A673 (cell line): ENCODE measurements at regions not wholly inside any gene's neighbourhood (a gene's known extent, or its start where the extent isn't known, plus 50 kb on each side); places are given as distances from the start of the nearest gene placed in this dataset.

ENCODE experiments used
- CTCF ChIP-seq: fragments of 300-800, 200-600 bp; sonication (generic); conservative IDR thresholded peaks from 2 replicates; pipeline ENCODE4 v1.5.1; 2017; ENCODE audit warnings: low read depth, mild to moderate bottlenecking, antibody characterized with exemption, low read length, moderate library complexity, mixed read lengths
- EZH2 ChIP-seq: fragments of 200-600 bp; sonication (generic); IDR thresholded peaks from 2 replicates; pipeline ENCODE4 v1.6.1; 2017; ENCODE audit warnings: borderline replicate concordance, low read depth, mild to moderate bottlenecking, mixed read lengths, antibody characterized with exemption, low read length; ENCODE audit not compliant: poor library complexity, severe bottlenecking

GRCh38 chr17:28252436-28252835, 66.6 kb upstream of the TMEM97 start:
- TF ChIP-seq CTCF, result no peak
- TF ChIP-seq EZH2, result no peak
